ENCODE measurements at regions not wholly inside any gene's neighbourhood (a gene's known extent, or its start where the extent isn't known, plus 50 kb on each side); places are given as distances from the start of the nearest gene placed in this dataset.

- no peak for DNase-seq
Observed at GRCh38 chr1:54497338-54497737, 50.7 kb upstream of the ACOT11 start.

GRCh38 chr1:54495954-54496353 lies 52.1 kb upstream of the ACOT11 start:
- no peak for DNase-seq

GRCh38 chr1:54493608-54494007 lies 54.4 kb upstream of the ACOT11 start:
- DNase-seq, result no peak

GRCh38 chr1:54490361-54491248 lies 57.4 kb upstream of the ACOT11 start:
- DNase-seq, result no peak

- no peak for DNase-seq
Observed at GRCh38 chr1:54489627-54490250, 58.3 kb upstream of the ACOT11 start.

GRCh38 chr1:54488779-54489626 lies 59.0 kb upstream of the ACOT11 start:
- peak; percentile 93 for DNase-seq

GRCh38 chr1:54488065-54488750 lies 59.8 kb upstream of the ACOT11 start:
- DNase-seq, result peak; percentile 95

- peak; percentile 72 for DNase-seq
Observed at GRCh38 chr1:54487571-54488050, 60.4 kb upstream of the ACOT11 start.

GRCh38 chr1:54486907-54487306 lies 61.1 kb upstream of the ACOT11 start:
- DNase-seq, result no peak

GRCh38 chr1:54485416-54485815 lies 62.6 kb upstream of the ACOT11 start:
- DNase-seq, result no peak

- no peak for DNase-seq
Observed at GRCh38 chr1:54483875-54484437, 64.1 kb upstream of the ACOT11 start.

- no peak for DNase-seq
Observed at GRCh38 chr1:54481201-54481884, 66.7 kb upstream of the ACOT11 start.

- DNase-seq, result peak; percentile 65
Observed at GRCh38 chr1:54480525-54480848, 67.5 kb upstream of the ACOT11 start.

GRCh38 chr1:54479841-54480524 lies 68.0 kb upstream of the ACOT11 start:
- DNase-seq, result no peak

GRCh38 chr1:54479251-54479650 lies 68.8 kb upstream of the ACOT11 start:
- no peak for DNase-seq

GRCh38 chr1:54477153-54477561 lies 70.9 kb upstream of the ACOT11 start:
- no peak for DNase-seq

GRCh38 chr1:54476530-54477109 lies 70.4 kb upstream of the SSBP3 start:
- no peak for DNase-seq

GRCh38 chr1:54475946-54476516 lies 69.8 kb upstream of the SSBP3 start:
- DNase-seq, result peak; percentile 81

GRCh38 chr1:54475357-54475881 lies 69.2 kb upstream of the SSBP3 start:
- peak; percentile 60 for DNase-seq

All from right forelimb (tissue), 1 donor.